Posterior cingulate gyrus (tissue), 11 donors: ENCODE measurements at regions not wholly inside any gene's neighbourhood (a gene's known extent, or its start where the extent isn't known, plus 50 kb on each side); places are given as distances from the start of the nearest gene placed in this dataset.

Source experiments
- DNase-seq, 10 donors: peaks; one replicate each; pipeline versions ENCODE4 v3.0.0 to v3.0.0-alpha.2; 2020 to 2021; ENCODE audit warnings: mixed read lengths in 3 of 10
- intact Hi-C: fragments of 100-400 bp; cut with DNase I; formaldehyde crosslinking; loops from one replicate; pipeline ENCODE4 v1.15.1; 2023

- intact Hi-C loops, result no loop called here
- no peak for DNase-seq
Measured at GRCh38 chr1:79681382-79681781, 674.9 kb upstream of the ADGRL4 start.

GRCh38 chr1:79679916-79680315, 673.4 kb upstream of the ADGRL4 start:
- intact Hi-C loops, result no loop called here

GRCh38 chr1:79667848-79668696, 661.5 kb upstream of the ADGRL4 start:
- DNase-seq, result no peak
- intact Hi-C loops, result no loop called here

More at GRCh38 chr1:79679916-79680315, 673.4 kb upstream of the ADGRL4 start:
- no peak for DNase-seq

DNA sequence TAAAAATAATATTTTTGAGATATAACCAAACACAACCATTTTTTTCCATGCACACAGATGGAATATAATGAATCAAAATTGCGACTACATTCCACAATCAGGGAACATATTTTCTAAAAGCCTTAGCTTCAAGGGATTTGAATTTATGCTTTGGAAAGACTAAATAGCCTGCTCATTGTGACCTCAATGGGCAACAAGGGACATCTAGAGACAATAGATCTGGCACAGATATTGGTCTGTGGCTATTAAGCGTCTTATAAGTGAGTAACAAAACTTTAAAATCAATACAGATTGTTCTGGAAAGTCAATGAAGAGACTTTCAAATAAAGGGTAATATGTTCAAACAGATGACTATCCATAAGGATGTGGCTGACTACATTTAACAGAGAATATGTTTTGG, 660.6 kb upstream of the ADGRL4 start:
- no peak for DNase-seq
- intact Hi-C loops, result no loop called here

GRCh38 chr1:79663916-79664315, 657.4 kb upstream of the ADGRL4 start:
- no peak for DNase-seq
- intact Hi-C loops, result no loop called here

GRCh38 chr1:79662596-79662995, 656.1 kb upstream of the ADGRL4 start:
- DNase-seq, result no peak
- intact Hi-C loops, result no loop called here

DNA sequence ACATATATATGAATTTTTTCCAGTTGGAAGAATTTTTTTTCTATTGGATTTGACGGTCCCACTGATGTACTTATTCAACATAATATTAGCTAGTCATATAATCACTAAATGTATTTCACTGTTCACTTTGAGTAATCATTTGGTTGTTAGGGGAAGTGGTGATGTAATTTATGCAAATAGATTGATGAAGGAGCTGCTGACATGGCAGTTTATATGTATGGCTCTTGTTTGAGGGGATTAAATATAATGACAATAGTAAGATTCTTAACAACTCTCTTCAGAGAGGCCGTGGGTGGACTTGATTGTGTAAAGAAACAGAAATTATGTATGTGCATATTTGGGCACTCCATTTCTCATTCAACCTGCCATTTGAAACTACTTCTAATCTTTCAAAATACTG, 653.6 kb upstream of the ADGRL4 start:
- intact Hi-C loops, result no loop called here
- no peak for DNase-seq

DNA sequence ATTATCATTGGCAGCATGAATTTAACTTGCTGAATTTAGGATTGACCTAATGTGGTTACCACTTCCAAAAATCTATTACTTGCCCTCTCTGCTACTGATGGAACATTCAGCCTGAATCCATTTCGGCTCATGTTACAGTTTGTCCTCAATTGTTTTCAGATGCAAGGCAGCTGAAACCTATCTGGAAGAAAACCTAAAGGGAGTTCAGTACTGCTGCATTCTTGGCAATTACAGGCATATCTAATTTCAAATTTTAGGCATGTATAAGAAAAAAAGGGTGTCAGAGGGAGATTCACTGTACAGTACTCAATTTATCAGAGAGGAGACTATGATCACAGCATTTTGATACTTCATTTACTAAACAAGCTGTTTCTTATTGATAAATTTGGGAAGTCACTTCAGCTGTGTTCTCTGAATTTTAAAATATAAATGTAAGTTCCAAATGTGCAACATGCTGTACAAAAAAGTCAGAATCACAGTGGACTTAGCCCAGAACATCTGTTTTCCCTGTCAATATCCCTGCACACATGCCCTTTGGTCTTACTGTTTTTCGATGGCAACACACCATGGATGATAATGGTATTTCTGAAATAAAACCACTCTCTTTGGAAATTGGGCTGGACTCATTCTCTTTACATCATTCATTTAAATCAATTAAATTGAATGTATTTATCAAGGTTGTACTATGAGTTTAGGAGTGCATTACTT, 651.6 kb upstream of the ADGRL4 start:
- intact Hi-C loops, result no loop called here
- no peak for DNase-seq

- DNase-seq, result no peak
- intact Hi-C loops, result no loop called here
Measured at GRCh38 chr1:79655876-79656275, 649.3 kb upstream of the ADGRL4 start.

DNA sequence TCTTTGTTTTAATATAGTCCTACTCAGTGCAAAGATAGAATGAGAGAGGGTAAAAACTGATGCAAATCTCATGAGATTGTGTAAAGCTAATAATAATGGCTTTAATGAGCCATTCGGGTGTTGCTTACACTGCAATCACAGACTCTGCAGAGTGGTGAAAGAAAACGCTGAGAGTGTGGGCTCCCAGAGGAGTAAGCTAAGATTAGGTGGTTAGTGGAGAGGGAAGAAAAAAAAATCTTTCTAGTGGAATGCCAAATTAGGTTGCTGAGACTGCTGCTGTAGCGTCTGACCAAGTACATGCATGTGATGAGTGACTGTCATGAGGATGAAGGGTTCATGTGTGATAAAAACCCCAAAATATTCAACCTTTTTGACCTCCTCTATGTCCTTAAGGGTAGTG, 645.9 kb upstream of the ADGRL4 start:
- intact Hi-C loops, result no loop called here
- DNase-seq, result no peak

DNA sequence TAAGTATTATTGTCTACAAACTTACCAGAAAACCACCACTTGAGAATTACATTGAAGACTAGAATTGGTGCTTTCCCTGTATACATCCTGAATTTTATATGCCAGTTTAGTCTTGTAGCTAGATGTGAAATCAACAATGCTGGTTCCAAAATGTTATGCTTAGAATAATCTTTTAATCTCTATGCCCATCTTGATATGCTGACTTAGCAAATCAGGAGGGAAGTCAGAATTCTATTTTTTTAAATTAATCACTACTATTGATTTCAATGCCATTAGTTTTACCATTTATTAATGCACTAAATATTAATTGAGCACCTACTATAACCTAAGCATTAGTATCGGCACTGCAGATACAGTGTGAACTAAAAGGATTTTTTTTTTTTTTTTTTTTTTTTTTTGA, 641.6 kb upstream of the ADGRL4 start:
- no peak for DNase-seq
- intact Hi-C loops, result no loop called here

DNA sequence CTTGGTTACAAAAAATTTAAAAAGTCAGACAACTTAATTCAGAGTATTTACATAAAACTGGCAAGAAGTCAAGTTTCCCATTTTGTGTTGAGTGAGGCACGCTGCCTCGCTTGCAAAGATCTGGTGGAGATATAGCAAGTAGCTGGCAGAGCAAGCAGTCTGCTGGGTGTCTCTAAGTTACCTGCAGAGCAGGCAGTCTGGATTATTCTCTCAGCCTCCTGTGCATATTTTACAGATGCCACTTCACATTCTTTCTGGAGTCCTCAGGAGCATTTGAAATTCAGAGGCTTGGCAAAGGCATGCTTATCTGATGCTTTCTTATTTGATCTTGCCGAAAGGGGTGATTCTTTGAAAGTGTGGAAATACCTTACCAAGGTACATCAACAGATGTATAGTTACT, 640.4 kb upstream of the ADGRL4 start:
- intact Hi-C loops, result no loop called here
- no peak for DNase-seq

DNA sequence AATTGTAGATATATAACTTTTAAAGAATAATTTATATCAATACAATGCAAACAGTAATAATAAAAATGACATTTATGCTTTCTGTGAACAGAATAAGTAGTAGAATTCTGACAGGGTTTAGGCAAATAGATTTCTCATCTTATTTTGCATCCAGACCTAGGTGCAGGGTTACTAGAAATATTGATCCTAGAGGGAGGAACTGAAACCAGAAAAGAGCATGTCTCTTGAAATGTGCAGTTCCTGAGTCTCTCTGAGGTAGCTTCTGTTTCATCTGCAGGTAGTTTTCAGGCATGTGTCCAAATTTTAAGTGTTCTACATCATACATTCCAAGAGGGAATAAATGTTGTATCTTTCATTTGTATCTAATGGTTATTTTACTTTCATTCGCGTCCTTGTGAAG, 631.9 kb upstream of the ADGRL4 start:
- DNase-seq, result no peak

DNA sequence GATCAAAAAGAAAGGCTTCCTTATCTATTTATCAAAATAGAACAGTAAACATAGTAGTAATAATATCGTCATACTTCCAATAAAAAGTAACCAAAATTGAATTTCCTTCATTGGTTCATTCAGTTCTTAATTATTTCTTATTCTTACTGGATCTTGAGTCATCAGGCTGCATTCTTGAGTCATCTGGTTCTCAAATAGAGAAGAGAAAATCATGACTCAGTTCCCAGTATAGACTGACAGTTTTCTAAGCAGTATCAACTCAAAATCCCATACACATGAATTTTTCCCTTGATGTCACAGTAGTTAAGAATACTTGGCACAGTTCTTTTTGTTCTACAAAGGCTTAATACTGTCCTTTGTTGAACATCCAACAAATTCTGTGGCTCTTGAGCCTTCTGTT, 626.9 kb upstream of the ADGRL4 start:
- DNase-seq, result no peak
- intact Hi-C loops, result no loop called here

More for the DNA sequence above, 631.9 kb upstream of the ADGRL4 start:
- intact Hi-C loops, result no loop called here

DNA sequence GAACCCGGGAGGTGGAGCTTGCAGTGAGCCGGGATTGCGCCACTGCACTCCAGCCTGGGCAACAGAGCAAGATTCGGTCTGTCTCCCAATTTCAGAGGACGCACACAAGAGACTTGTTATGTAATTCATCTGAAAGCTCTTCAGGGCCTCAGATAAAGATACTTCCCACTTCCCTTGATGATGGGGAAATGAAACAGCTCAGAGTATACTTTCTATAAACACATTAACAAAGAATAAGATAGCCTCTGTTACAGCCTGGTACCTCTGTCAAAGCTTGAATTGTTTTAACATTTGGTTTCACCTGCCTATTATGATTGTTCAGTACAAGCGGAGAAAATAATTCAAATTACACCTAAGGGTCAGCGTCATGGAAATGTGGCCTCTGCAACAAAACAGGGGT, 622.9 kb upstream of the ADGRL4 start:
- DNase-seq, result no peak
- intact Hi-C loops, result no loop called here

GRCh38 chr1:79617777-79618176, 611.2 kb upstream of the ADGRL4 start:
- DNase-seq, result no peak
- intact Hi-C loops, result no loop called here

GRCh38 chr1:79614762-79615161, 608.2 kb upstream of the ADGRL4 start:
- intact Hi-C loops, result no loop called here
- no peak for DNase-seq

DNA sequence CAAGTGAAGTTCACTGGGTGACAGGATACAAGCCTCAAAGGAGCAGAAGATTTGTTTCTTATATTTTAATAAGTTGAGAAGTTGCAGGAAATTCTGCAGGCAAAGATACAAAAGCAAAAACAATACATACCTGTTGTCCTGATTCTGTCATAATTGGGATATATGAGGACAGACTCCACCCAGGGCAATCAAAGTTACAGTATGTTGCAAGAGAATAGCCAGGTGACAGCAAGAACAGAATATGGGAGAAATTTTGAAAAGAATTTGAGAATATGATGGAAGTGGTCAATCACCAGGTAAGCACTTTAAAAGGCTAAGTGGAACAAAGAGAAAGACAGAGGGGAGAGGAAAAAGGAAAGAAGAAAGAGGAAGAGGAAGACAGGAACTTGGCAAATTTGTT, 607.6 kb upstream of the ADGRL4 start:
- DNase-seq, result no peak
- intact Hi-C loops, result no loop called here

GRCh38 chr1:79613046-79613445, 606.5 kb upstream of the ADGRL4 start:
- intact Hi-C loops, result no loop called here
- DNase-seq, result no peak

- intact Hi-C loops, result no loop called here
- DNase-seq, result no peak
Measured at GRCh38 chr1:79604490-79605198, 598.1 kb upstream of the ADGRL4 start.

- intact Hi-C loops, result no loop called here
- no peak for DNase-seq
Measured at GRCh38 chr1:79603843-79604242, 597.3 kb upstream of the ADGRL4 start.
